H1 (cell line): ENCODE measurements at regions not wholly inside any gene's neighbourhood (a gene's known extent, or its start where the extent isn't known, plus 50 kb on each side); places are given as distances from the start of the nearest gene placed in this dataset.

Experiments used
- CTCF ChIA-PET: fragments of 300-600 bp; sonication (Branson Sonifier 250); formaldehyde crosslinking; loops from one replicate; lab custom pipeline; 2021; ENCODE audit not compliant: partially characterized antibody; lab: Charles Lee
- POLR2A ChIA-PET: fragments of 300-600 bp; sonication (Branson Sonifier 250); formaldehyde crosslinking; loops from one replicate; lab custom pipeline; 2021; ENCODE audit warnings: inconsistent platforms; ENCODE audit not compliant: partially characterized antibody; lab: Charles Lee
- DNase-seq, 2 experiments: peaks; one replicate each; pipeline versions ENCODE4 v3.0.0 to v3.0.0-alpha.2; 2010 to 2022; ENCODE audit warnings: low spot score in 2 of 2, low read depth in 1 of 2, mixed read lengths in 1 of 2
- FAIRE-seq: peaks from 2 replicates; lab custom pipeline; 2011; peaks lifted over from hg19 to GRCh38; lab: Jason Lieb, UNC
- H2AFZ ChIP-seq: 2 replicates; pipeline ENCODE4 v1.8.1; 2012; ENCODE audit warnings: low read length, inconsistent platforms
- H2AK5ac ChIP-seq: 2 replicates; pipeline ENCODE4 v1.6.1; 2013; ENCODE audit warnings: low read depth, low read length
- H2BK120ac ChIP-seq: replicated peaks from 2 replicates; pipeline ENCODE3; 2013; ENCODE audit warnings: low read depth, low read length, inconsistent platforms
- H2BK12ac ChIP-seq: 2 replicates; pipeline ENCODE4 v1.6.1; 2013; ENCODE audit warnings: low read depth, low read length
- H2BK15ac ChIP-seq: 2 replicates; pipeline ENCODE4 v1.6.1; 2013; ENCODE audit warnings: low read length
- H2BK20ac ChIP-seq: 2 replicates; pipeline ENCODE4 v1.6.1; 2013; ENCODE audit warnings: low read length
- H2BK5ac ChIP-seq: 2 replicates; pipeline ENCODE4 v1.6.1; 2013; ENCODE audit warnings: low read depth, low read length
- H3K14ac ChIP-seq: 2 replicates; pipeline ENCODE4 v1.6.1; 2013; ENCODE audit warnings: inconsistent platforms; ENCODE audit not compliant: insufficient read length
- H3K18ac ChIP-seq: 2 replicates; pipeline ENCODE4 v1.6.1; 2013; ENCODE audit warnings: low read length; ENCODE audit errors: extremely low read depth
- H3K23ac ChIP-seq: 2 replicates; pipeline ENCODE4 v1.6.1; 2013; ENCODE audit warnings: inconsistent platforms; ENCODE audit not compliant: insufficient read length
- H3K23me2 ChIP-seq: 2 replicates; pipeline ENCODE4 v1.6.1; 2013; ENCODE audit warnings: low read depth, low read length
- H3K27ac ChIP-seq: 2 replicates; pipeline ENCODE4 v1.6.1; 2011; ENCODE audit warnings: low read depth, low read length, inconsistent platforms
- H3K27me3 ChIP-seq, 4 experiments: replicated peaks in 1 of 4; 1 replicate in 1 of 4; 2 replicates in 3 of 4; pipeline versions ENCODE4 v1.6.1 to v1.8.1; 2011 to 2013; ENCODE audit warnings: low read length in 3 of 4, mild to moderate bottlenecking in 3 of 4, inconsistent platforms in 2 of 4, mixed read lengths in 2 of 4, moderate library complexity in 1 of 4; ENCODE audit not compliant: control insufficient read depth in 3 of 4, insufficient read depth in 3 of 4; ENCODE audit errors: extremely low read depth in 1 of 4
- H3K36me3 ChIP-seq, 4 experiments: 2 replicates each; pipeline versions ENCODE4 v1.6.1 to v1.8.1; 2011 to 2013; ENCODE audit warnings: mild to moderate bottlenecking in 4 of 4, low read length in 3 of 4, moderate library complexity in 2 of 4, control low read depth in 1 of 4, inconsistent platforms in 1 of 4; ENCODE audit not compliant: insufficient read depth in 4 of 4, control insufficient read depth in 2 of 4
- H3K4ac ChIP-seq: replicated peaks from 2 replicates; pipeline ENCODE3; 2013; ENCODE audit warnings: low read length, low read depth, mixed read lengths, inconsistent platforms; ENCODE audit not compliant: insufficient read length
- H3K4me1 ChIP-seq, 4 experiments: replicated peaks in 1 of 4; 1 replicate in 1 of 4; 2 replicates in 3 of 4; pipeline versions ENCODE4 v1.6.1 to v1.8.1; 2011 to 2013; ENCODE audit warnings: low read length in 3 of 4, inconsistent platforms in 2 of 4, mixed read lengths in 1 of 4; ENCODE audit not compliant: insufficient read depth in 4 of 4, control insufficient read depth in 3 of 4
- H3K4me2 ChIP-seq, 2 experiments: 2 replicates each; pipeline versions ENCODE4 v1.6.1 to v1.8.1; 2011 to 2013; ENCODE audit warnings: low read depth in 2 of 2, low read length in 2 of 2, control low read depth in 1 of 2, inconsistent platforms in 1 of 2, mild to moderate bottlenecking in 1 of 2; ENCODE audit not compliant: insufficient read depth in 1 of 2
- H3K4me3 ChIP-seq, 4 experiments: fragments of 200-600, 300-600 bp in 1 of 4; sonication (generic), shearing (Covaris generic), sonication (Bioruptor Twin) in 1 of 4; 2 replicates each; pipeline versions ENCODE4 v1.5.1 to v1.8.1; 2011 to 2016; ENCODE audit warnings: low read length in 4 of 4, low read depth in 3 of 4, control low read depth in 2 of 4, inconsistent platforms in 2 of 4, mild to moderate bottlenecking in 2 of 4, mixed read lengths in 1 of 4, moderate library complexity in 1 of 4; ENCODE audit not compliant: insufficient read depth in 2 of 4; ENCODE audit errors: extremely low read depth in 1 of 4
- H3K56ac ChIP-seq: replicated peaks from 2 replicates; pipeline ENCODE3; 2013; ENCODE audit warnings: low read depth, mild to moderate bottlenecking, mixed read lengths, low read length, inconsistent platforms; ENCODE audit not compliant: insufficient read length
- H3K79me1 ChIP-seq: 2 replicates; pipeline ENCODE4 v1.6.1; 2013; ENCODE audit warnings: low read depth, low read length, control low read depth
- H3K79me2 ChIP-seq, 2 experiments: 2 replicates each; pipeline versions ENCODE4 v1.6.1 to v1.8.1; 2012 to 2013; ENCODE audit warnings: low read length in 2 of 2, mild to moderate bottlenecking in 2 of 2, inconsistent platforms in 1 of 2; ENCODE audit not compliant: insufficient read depth in 2 of 2, control insufficient read depth in 1 of 2
- H3K9ac ChIP-seq, 4 experiments: replicated peaks in 1 of 4; 1 replicate in 1 of 4; 2 replicates in 3 of 4; pipeline versions ENCODE4 v1.6.1 to v1.8.1; 2011 to 2013; ENCODE audit warnings: low read depth in 3 of 4, low read length in 3 of 4, control low read depth in 2 of 4, mild to moderate bottlenecking in 2 of 4, moderate library complexity in 2 of 4, inconsistent platforms in 1 of 4; ENCODE audit errors: extremely low read depth in 1 of 4
- H3K9me3 ChIP-seq, 2 experiments: 2 replicates each; pipeline versions ENCODE4 v1.6.1 to v1.8.1; 2012 to 2013; ENCODE audit warnings: mild to moderate bottlenecking in 2 of 2, moderate library complexity in 2 of 2, control low read depth in 1 of 2, inconsistent platforms in 1 of 2, low read depth in 1 of 2, low read length in 1 of 2, mixed read lengths in 1 of 2; ENCODE audit not compliant: insufficient read depth in 2 of 2
- H4K20me1 ChIP-seq, 2 experiments: replicated peaks in 1 of 2; 2 replicates each; pipeline versions ENCODE3 to v1.8.1; 2011 to 2013; ENCODE audit warnings: inconsistent platforms in 2 of 2, low read length in 2 of 2, mild to moderate bottlenecking in 1 of 2; ENCODE audit not compliant: insufficient read depth in 2 of 2, control insufficient read depth in 1 of 2
- H4K5ac ChIP-seq: 2 replicates; pipeline ENCODE4 v1.6.1; 2013; ENCODE audit warnings: low read length, low read depth, mixed read lengths, inconsistent platforms; ENCODE audit not compliant: insufficient read length
- H4K8ac ChIP-seq: 2 replicates; pipeline ENCODE4 v1.8.0; 2013; ENCODE audit warnings: mild to moderate bottlenecking, moderate library complexity, low read length, inconsistent platforms; ENCODE audit not compliant: insufficient read depth; ENCODE audit errors: extremely low read depth
- H4K91ac ChIP-seq: replicated peaks from 2 replicates; pipeline ENCODE3; 2013; ENCODE audit warnings: low read length, mixed read lengths, inconsistent platforms; ENCODE audit not compliant: insufficient read length
- BCL11A ChIP-seq, 2 experiments: IDR thresholded peaks; one replicate each; pipeline ENCODE4 v1.6.1; 2011; ENCODE audit warnings: low read depth in 2 of 2, low read length in 2 of 2, mild to moderate bottlenecking in 2 of 2
- EGR1 ChIP-seq: IDR thresholded peaks from 2 replicates; pipeline ENCODE4 v1.6.1; 2011; ENCODE audit warnings: low read depth, low read length, borderline replicate concordance
- EZH2 ChIP-seq: fragments of 200-600 bp; sonication (generic); IDR thresholded peaks from 2 replicates; pipeline ENCODE4 v1.7.1; 2012; ENCODE audit warnings: low read depth, mild to moderate bottlenecking, moderate library complexity, low read length, inconsistent platforms; ENCODE audit not compliant: severe bottlenecking
- KDM5A ChIP-seq: fragments of 200-600 bp; IDR thresholded peaks from 2 replicates; pipeline ENCODE4 v1.7.1; 2012; ENCODE audit warnings: mild to moderate bottlenecking, low read length, inconsistent platforms, mixed read lengths
- NANOG ChIP-seq: IDR thresholded peaks from 2 replicates; pipeline ENCODE4 v1.6.1; 2011; ENCODE audit warnings: low read length, low read depth, mild to moderate bottlenecking, inconsistent platforms; ENCODE audit not compliant: insufficient read depth, poor library complexity, severe bottlenecking
- PHF8 ChIP-seq: fragments of 200-600 bp; sonication (generic); conservative IDR thresholded peaks from 2 replicates; pipeline ENCODE4 v1.7.1; 2012; ENCODE audit warnings: low read depth, mild to moderate bottlenecking, inconsistent platforms, low read length, moderate library complexity
- POLR2A ChIP-seq, 2 experiments: IDR thresholded peaks; 1 replicate in 1 of 2; 2 replicates in 1 of 2; pipeline ENCODE4 v1.6.1; 2011; ENCODE audit warnings: low read depth in 2 of 2, low read length in 2 of 2, mild to moderate bottlenecking in 2 of 2; ENCODE audit errors: control extremely low read depth in 1 of 2
- RAD21 ChIP-seq, 2 experiments: IDR thresholded peaks in 1 of 2; conservative IDR thresholded peaks in 1 of 2; 2 replicates each; pipeline ENCODE4 v1.6.1; 2011; ENCODE audit warnings: low read depth in 2 of 2, low read length in 2 of 2, improper control_type of control experiment in 1 of 2, inconsistent platforms in 1 of 2, mild to moderate bottlenecking in 1 of 2, moderate library complexity in 1 of 2
- RXRA ChIP-seq: IDR thresholded peaks from 2 replicates; pipeline ENCODE4 v1.6.1; 2011; ENCODE audit warnings: low read depth, mild to moderate bottlenecking, low read length, moderate library complexity; ENCODE audit not compliant: insufficient read depth
- SIRT6 ChIP-seq: IDR thresholded peaks from one replicate; pipeline ENCODE4 v1.7.1; 2012; ENCODE audit warnings: low read length, inconsistent platforms
- TAF1 ChIP-seq: IDR thresholded peaks from 2 replicates; pipeline ENCODE4 v1.6.1; 2011; ENCODE audit warnings: mild to moderate bottlenecking, low read depth, low read length
- TEAD4 ChIP-seq: IDR thresholded peaks from 2 replicates; pipeline ENCODE4 v1.6.1; 2012; ENCODE audit warnings: low read depth, low read length, inconsistent platforms, mixed read lengths
- YY1 ChIP-seq: IDR thresholded peaks from 2 replicates; pipeline ENCODE4 v1.6.1; 2011; ENCODE audit warnings: low read depth, mild to moderate bottlenecking, low read length
- WGBS, 2 experiments: shearing (Covaris generic) in 1 of 2; methylation state at CpG; one replicate each; pipeline versions ENCODE4 v1.1.6 to v1.1.7; 2013 to 2015; ENCODE audit warnings: low lambda C conversion rate in 2 of 2, mixed read lengths in 2 of 2, inconsistent platforms in 1 of 2, low coverage in 1 of 2, missing lambda C conversion rate in 1 of 2; ENCODE audit not compliant: insufficient replicate concordance in 2 of 2, insufficient coverage in 1 of 2, insufficient read length in 1 of 2; ENCODE audit errors: extremely low coverage in 1 of 2, missing lambda C conversion rate in 1 of 2; 5-methylcytosine and 5-hydroxymethylcytosine counted together

DNA sequence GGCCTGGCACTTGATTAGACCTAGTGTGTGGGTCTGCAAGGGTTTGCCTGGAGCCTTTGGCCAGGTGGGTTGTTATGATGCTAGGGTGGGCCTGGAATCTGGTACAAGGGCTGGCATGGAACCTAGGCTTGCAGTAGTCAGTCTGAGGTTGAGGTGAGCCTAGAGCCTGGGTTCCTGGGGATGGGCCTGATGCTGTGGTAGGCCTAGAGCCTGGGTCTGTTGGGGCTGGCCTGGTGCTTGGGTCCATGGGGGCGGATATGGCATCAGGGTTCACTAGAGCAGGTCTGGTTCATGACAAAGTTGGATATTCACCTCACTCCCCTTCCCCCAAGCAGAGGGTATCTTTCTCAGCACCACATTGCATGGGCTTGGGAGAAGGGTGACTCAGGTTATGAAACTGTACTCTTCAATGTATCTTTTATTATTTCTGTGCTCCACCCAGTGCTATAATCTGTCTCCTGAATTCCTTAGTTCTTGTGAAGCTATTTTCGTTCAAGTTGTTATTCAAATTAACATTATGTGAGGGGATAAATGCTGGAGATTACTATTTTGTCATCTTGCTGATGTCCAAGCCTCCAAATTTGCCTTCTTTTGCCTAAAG, 274.4 kb downstream of the NFKBIZ start:
- WGBS, 2 experiments: 67% methylated on average over 2 of the region's 2 CpGs; no CpG with 5 or more reads in 1 of the 2 experiments
- H4K91ac ChIP-seq: no peak overlapping the region
- no peak overlapping the region for H2BK120ac ChIP-seq
- H3K14ac ChIP-seq: no peak overlapping the region
- H2AFZ ChIP-seq: no peak overlapping the region
- no peaks in the 10 kb centered on the region for H3K4me1 ChIP-seq
- H3K36me3 ChIP-seq: no peaks in the 10 kb centered on the region
- no peak overlapping the region for H3K4me3 ChIP-seq
- H3K18ac ChIP-seq: no peak overlapping the region
- no peak overlapping the region for H3K56ac ChIP-seq
- no peak for FAIRE-seq
- H3K4ac ChIP-seq: no peak overlapping the region
- no peak overlapping the region for H4K8ac ChIP-seq
- ChIA-PET CTCF (no interaction called here), POLR2A (interaction anchor here (0.6 kb wide), 1 partner anchor 478 kb away, joined by 3 read pairs; no protein-coding TSS in a partner anchor)
- no peak overlapping the region for H2BK12ac ChIP-seq
- H3K79me1 ChIP-seq: no peaks in the 10 kb centered on the region
- no peak overlapping the region for H3K9ac ChIP-seq
- no peak for TF ChIP-seq EGR1
- TF ChIP-seq TAF1: no peak
- no peak for TF ChIP-seq KDM5A
- no peak for TF ChIP-seq TEAD4
- TF ChIP-seq POLR2A (IDR thresholded peaks at IDR 0.05; ENCODE audit: control extremely low read depth in 1 of 2, low read depth in 2 of 2, low read length in 2 of 2): no peak
- TF ChIP-seq RAD21 (IDR thresholded peaks at IDR 0.05 in 1 of 2, conservative IDR thresholded peaks at IDR 0.05 in 1 of 2; ENCODE audit: low read depth in 2 of 2, low read length in 2 of 2): no peak
- TF ChIP-seq EZH2: no peak
- TF ChIP-seq NANOG: no peak
- no peak for TF ChIP-seq PHF8
- TF ChIP-seq SIRT6: no peak
- TF ChIP-seq YY1: no peak
- TF ChIP-seq BCL11A (IDR thresholded peaks at IDR 0.05; ENCODE audit: low read depth in 2 of 2, low read length in 2 of 2): no peak
- no peak for TF ChIP-seq RXRA
- H4K20me1 ChIP-seq: no peaks in the 10 kb centered on the region
- peaks cover 0 to 2% of the 10 kb centered on the region in 2 experiments; a peak in 1 of 4 replicates for H3K9me3 ChIP-seq
- no peaks in the 10 kb centered on the region for H3K23me2 ChIP-seq
- H2AK5ac ChIP-seq: no peak overlapping the region
- H2BK5ac ChIP-seq: no peak overlapping the region
- H3K27ac ChIP-seq: no peak overlapping the region
- H3K79me2 ChIP-seq: no peaks in the 10 kb centered on the region
- no peak overlapping the region for H2BK20ac ChIP-seq
- DNase-seq: no peak
- H3K23ac ChIP-seq: no peak overlapping the region
- H2BK15ac ChIP-seq: no peak overlapping the region
- no peak overlapping the region for H3K4me2 ChIP-seq
- no peak overlapping the region for H4K5ac ChIP-seq
- H3K27me3 ChIP-seq: no peaks in the 10 kb centered on the region
